Spinal cord (tissue), 9 donors: ENCODE measurements at regions not wholly inside any gene's neighbourhood (a gene's known extent, or its start where the extent isn't known, plus 50 kb on each side); places are given as distances from the start of the nearest gene placed in this dataset.
A peak's percentile ranks its signal among the peaks of the same experiment; 100 is the strongest.

ENCODE experiments used
- DNase-seq, 6 donors: peaks; one replicate each; pipeline versions ENCODE4 v3.0.0 to v3.0.0-alpha.2; 2013 to 2015; ENCODE audit warnings: low spot score in 6 of 6, low read depth in 4 of 6
- H3K27ac ChIP-seq: one replicate; pipeline ENCODE4 v1.5.1; 2013; ENCODE audit warnings: low read depth, low read length, control low read depth
- H3K27me3 ChIP-seq: one replicate; pipeline ENCODE4 v1.6.1; 2013; ENCODE audit warnings: low read length; ENCODE audit not compliant: control insufficient read depth, insufficient read depth
- H3K36me3 ChIP-seq: one replicate; pipeline ENCODE4 v1.6.1; 2013; ENCODE audit warnings: low read length; ENCODE audit not compliant: control insufficient read depth, insufficient read depth
- H3K4me1 ChIP-seq: one replicate; pipeline ENCODE4 v1.6.1; 2013; ENCODE audit warnings: low read length; ENCODE audit not compliant: control insufficient read depth, insufficient read depth
- H3K4me3 ChIP-seq: one replicate; pipeline ENCODE4 v1.5.1; 2013; ENCODE audit warnings: low read depth, low read length, control low read depth
- H3K9me3 ChIP-seq: one replicate; pipeline ENCODE4 v1.6.1; 2013; ENCODE audit warnings: low read length; ENCODE audit not compliant: control insufficient read depth, insufficient read depth
- WGBS: methylation state at CpG from one replicate; pipeline ENCODE4 v1.1.5; 2013; ENCODE audit warnings: missing lambda C conversion rate; ENCODE audit not compliant: insufficient coverage; 5-methylcytosine and 5-hydroxymethylcytosine counted together
- donor health status: healthy.

DNA sequence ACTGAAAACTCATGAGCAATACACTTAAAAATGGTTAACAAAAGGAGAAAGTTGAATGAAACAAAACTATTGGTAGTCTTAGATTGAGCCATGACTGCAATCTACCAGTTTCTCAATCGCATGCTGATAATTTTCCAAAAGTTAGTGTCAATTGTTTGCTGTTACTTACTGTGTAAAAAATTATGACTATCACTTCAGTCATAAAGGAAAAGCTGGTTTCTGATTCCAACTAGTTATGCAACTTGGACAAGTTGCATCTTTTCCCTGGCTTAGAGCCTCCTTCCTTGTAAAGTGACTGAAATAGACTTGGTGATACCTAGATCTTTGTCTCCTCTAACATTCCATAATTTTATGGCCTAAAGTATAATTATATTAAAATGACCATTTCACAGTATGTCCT lies 88.3 kb upstream of the PAK5 start:
- H3K9me3 ChIP-seq: no peaks in the 10 kb centered on the region
- no peaks in the 10 kb centered on the region for H3K4me1 ChIP-seq
- H3K4me3 ChIP-seq: no peak overlapping the region
- peak in 1 of 6 donors; percentile 18 for DNase-seq
- WGBS: no CpG with 5 or more reads among the region's 1 CpG
- no peak overlapping the region for H3K27ac ChIP-seq
- H3K27me3 ChIP-seq: no peaks in the 10 kb centered on the region
- H3K36me3 ChIP-seq: no peaks in the 10 kb centered on the region

DNA sequence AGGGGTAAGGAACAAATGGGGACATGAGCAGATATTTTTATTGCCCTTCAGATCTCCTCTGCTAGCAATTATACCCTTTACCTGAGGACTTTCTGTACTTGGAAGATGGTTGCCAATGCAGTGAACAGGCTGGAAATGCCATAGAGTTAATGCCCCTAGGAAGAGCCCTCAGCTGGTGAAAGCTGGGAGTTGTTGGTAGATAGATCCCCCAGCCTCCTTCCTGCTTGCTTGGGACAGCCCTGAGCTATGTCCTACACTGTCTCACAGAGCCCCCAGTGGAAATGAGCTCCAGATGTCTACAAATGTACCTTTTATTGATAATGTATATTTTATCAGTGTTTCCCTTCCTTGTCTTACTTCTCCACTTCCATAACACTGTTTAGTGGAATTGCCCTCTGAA lies 87.6 kb upstream of the PAK5 start:
- no peak overlapping the region for H3K27ac ChIP-seq
- no peak for DNase-seq
- no peaks in the 10 kb centered on the region for H3K36me3 ChIP-seq
- no peaks in the 10 kb centered on the region for H3K4me1 ChIP-seq
- H3K4me3 ChIP-seq: no peak overlapping the region
- no peaks in the 10 kb centered on the region for H3K27me3 ChIP-seq
- H3K9me3 ChIP-seq: no peaks in the 10 kb centered on the region

DNA sequence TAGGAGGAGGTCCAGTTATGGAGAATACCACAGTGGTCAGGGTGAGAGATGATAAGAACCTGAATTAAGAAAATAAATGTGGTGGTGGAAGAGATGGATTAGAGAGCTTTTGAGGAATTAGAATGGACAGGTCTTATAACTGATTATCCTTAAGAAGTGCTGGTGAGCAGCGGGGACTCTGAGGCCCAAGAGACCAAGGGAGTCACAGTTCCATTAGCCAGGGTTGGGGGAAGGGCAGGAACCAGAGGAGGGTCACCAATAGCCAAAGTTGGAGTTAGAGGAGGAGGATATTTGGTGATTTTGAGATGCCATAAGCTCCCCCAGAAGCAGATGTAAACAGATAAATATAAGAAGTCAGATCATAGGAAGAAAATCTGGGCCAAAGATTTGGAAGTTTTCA lies 87.1 kb upstream of the PAK5 start:
- no peaks in the 10 kb centered on the region for H3K9me3 ChIP-seq
- WGBS: 83% methylated on average over 1 of the region's 1 CpG
- H3K4me1 ChIP-seq: no peaks in the 10 kb centered on the region
- H3K36me3 ChIP-seq: no peaks in the 10 kb centered on the region
- no peak for DNase-seq
- H3K4me3 ChIP-seq: no peak overlapping the region
- H3K27me3 ChIP-seq: no peaks in the 10 kb centered on the region
- no peak overlapping the region for H3K27ac ChIP-seq

DNA sequence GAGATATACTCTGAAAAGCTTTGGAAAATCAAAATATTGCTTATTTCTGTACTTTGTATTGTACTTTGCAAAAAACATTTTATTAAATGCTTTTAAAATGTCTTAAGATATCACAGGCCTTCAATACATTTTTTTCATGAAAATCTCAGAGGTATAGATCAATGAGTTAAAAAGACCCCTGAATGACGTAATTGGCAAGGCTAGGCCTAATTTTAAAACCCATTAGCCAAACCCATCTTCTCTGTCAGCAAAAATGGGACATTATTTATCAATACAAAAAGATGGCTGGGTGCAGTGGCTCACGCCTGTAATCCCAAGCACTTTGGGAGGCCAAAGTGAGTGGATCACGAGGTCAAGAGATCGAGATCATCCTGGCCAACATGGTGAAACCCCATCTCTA lies 84.8 kb upstream of the PAK5 start:
- no peaks in the 10 kb centered on the region for H3K9me3 ChIP-seq
- no peak for DNase-seq
- H3K36me3 ChIP-seq: no peaks in the 10 kb centered on the region
- H3K27ac ChIP-seq: no peak overlapping the region
- 100% methylated on average over 4 of the region's 4 CpGs for WGBS
- no peak overlapping the region for H3K4me3 ChIP-seq
- H3K27me3 ChIP-seq: no peaks in the 10 kb centered on the region
- H3K4me1 ChIP-seq: no peaks in the 10 kb centered on the region

DNA sequence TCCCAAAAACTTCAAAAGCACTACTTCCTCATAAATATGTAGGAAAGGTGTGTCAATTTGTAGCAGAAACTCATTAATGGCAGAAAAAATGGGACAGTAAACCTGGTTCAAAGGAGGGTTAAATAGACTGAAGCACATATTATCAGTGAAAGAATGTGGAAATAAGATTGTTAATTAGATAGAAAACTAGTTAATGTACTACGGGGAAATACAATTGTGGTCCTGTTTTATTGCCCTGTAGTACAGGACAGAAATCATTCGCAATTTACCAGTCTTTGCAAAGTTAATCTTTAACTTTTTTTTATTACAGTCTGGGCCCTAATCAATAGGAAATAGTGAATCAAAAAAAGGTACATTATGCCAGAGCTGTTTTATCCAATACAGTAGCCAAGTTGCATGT lies 82.0 kb upstream of the PAK5 start:
- H3K4me3 ChIP-seq: no peak overlapping the region
- H3K36me3 ChIP-seq: no peaks in the 10 kb centered on the region
- H3K9me3 ChIP-seq: no peaks in the 10 kb centered on the region
- no CpG with 5 or more reads among the region's 2 CpGs for WGBS
- no peaks in the 10 kb centered on the region for H3K27me3 ChIP-seq
- DNase-seq: no peak
- H3K27ac ChIP-seq: no peak overlapping the region
- H3K4me1 ChIP-seq: no peaks in the 10 kb centered on the region

DNA sequence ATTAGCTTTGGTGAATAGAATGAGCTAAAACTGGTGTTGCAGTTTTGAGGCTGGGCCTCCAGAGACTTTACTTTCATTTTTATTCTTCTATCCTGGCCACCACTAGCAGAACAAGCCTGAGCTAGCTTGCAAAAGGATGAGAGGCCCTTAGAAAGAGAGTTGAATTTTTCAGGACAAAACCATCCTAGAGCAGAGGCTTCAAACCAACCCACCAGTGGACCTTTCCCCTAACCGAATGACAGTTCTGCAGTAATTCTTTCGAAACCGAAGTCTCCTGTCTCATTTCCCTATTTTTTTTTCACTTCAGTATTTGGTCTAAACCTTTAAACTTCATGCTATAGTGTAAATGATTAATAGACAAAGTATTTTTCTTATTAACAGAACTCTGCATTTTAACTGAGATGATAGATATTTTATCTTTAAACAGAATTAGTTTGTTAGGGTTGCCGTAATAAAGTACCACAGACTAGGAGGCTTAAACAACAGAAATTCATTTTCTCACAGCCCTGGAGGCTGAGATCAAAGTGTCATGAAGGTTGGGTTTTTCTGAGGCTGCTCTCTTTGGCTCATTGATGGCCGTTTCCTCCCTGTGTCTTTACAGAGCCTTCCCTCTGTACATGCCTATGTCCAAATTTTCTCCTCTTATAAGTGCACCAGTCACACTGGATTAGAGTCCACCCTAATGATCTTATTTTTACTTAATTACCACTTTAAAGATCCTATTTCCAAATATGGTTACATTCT lies 80.6 kb upstream of the PAK5 start:
- 80% methylated on average over 1 of the region's 5 CpGs for WGBS
- DNase-seq: no peak
- no peaks in the 10 kb centered on the region for H3K9me3 ChIP-seq
- no peaks in the 10 kb centered on the region for H3K27me3 ChIP-seq
- no peaks in the 10 kb centered on the region for H3K36me3 ChIP-seq
- H3K4me3 ChIP-seq: no peak overlapping the region
- no peaks in the 10 kb centered on the region for H3K4me1 ChIP-seq
- no peak overlapping the region for H3K27ac ChIP-seq

DNA sequence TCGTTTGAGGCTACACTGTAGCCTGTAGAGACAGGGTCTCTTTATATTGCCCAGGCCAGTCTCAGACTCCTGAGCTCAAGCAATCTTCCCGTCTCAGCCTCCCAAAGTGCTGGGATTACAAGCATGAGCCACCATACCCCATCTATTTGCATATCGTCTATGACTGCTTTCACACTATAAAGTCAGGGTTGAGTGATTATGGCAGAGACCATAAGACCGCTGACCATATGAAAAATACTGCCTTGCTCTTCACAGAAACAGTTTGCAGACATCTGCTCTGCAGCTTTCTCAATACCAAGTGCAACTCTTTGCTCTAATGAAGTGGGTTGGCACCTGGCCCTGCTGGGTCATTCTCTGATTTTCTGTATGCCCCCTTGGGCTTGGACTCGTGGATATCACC lies 79.5 kb upstream of the PAK5 start:
- no peak for DNase-seq
- 50% methylated on average over 1 of the region's 5 CpGs for WGBS

DNA sequence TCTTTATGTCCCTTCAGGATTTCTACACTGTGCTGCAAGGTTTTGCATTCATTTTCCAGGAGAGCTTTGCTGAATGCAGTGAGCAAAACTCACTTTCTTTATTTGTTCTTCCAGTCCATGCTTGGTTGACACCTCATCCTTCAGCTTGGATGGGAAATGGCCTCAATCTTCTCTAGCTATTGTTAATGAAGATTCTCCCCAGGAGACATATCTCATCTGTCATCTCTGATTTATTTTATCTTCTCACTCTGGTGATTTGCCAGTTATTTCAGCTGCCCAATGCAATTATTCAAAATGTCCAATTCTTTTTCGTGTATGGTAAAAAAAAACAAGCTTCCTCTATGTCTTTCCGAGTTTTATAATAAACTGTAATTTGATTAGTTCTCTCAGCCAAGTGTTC lies 77.9 kb upstream of the PAK5 start:
- peak in 1 of 6 donors; percentile 41 for DNase-seq
- WGBS: no CpG with 5 or more reads among the region's 2 CpGs

More for the DNA sequence above, 79.5 kb upstream of the PAK5 start:
- Histone ChIP-seq H3K4me1 (no peaks in the 10 kb centered on the region), H3K4me3 (no peak overlapping the region), H3K27ac (no peak overlapping the region), H3K9me3 (no peaks in the 10 kb centered on the region), H3K27me3 (no peaks in the 10 kb centered on the region), H3K36me3 (no peaks in the 10 kb centered on the region)

DNA sequence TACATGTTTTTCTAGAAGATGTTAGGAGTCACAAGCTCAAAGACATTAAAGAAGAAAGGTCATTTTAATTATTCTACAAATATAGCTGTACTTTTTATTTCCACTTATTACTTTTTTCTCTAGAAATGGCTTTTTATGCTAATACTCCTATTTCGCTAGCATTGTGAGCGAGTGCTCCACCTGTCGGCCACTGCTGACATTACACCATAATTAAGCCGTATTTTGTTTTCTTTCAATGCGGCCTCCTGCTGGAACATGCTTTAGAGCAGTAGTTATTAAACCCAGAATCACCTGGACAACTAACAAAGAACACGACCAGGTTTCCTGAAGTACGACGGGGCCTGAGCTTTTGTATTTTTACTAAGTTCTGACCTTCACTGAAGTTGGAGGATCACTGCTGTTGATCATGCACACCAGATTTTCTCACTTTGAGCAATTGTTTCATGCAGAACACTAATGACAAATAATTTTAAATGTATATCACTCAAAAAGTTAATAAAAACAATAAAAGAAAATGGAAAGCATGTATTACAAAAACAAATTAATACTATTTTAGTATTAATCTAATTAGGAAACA lies 74.1 kb upstream of the PAK5 start:
- no peak overlapping the region for H3K27ac ChIP-seq
- 16% methylated on average over 5 of the region's 8 CpGs for WGBS
- no peaks in the 10 kb centered on the region for H3K36me3 ChIP-seq
- no peak overlapping the region for H3K4me3 ChIP-seq
- no peaks in the 10 kb centered on the region for H3K9me3 ChIP-seq
- no peaks in the 10 kb centered on the region for H3K4me1 ChIP-seq
- H3K27me3 ChIP-seq: no peaks in the 10 kb centered on the region
- peak; percentile 15 to 84 (median 35) for DNase-seq

More for the DNA sequence above, 77.9 kb upstream of the PAK5 start:
- no peaks in the 10 kb centered on the region for H3K4me1 ChIP-seq
- H3K36me3 ChIP-seq: no peaks in the 10 kb centered on the region
- no peaks in the 10 kb centered on the region for H3K27me3 ChIP-seq
- no peak overlapping the region for H3K4me3 ChIP-seq
- H3K27ac ChIP-seq: no peak overlapping the region
- H3K9me3 ChIP-seq: no peaks in the 10 kb centered on the region

DNA sequence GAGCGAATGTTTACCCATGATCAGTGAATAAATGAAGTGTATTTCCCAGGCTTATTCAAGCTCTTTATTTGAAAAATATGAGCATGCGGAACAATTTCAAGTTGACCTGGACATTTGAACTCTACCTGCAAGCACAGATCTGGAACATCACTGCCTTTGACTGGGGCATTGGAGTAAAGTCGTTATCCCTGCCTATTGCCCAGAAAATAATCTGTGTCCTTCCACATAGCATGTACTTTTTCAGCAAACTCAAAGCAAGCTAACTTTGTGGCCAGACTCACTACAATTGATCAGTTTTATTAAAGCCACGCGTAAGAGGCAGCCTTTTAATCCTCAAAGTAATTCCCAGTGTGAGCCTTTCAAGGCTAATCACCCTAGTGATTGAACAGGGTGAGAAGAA lies 73.4 kb upstream of the PAK5 start:
- no peaks in the 10 kb centered on the region for H3K9me3 ChIP-seq
- H3K27ac ChIP-seq: no peak overlapping the region
- H3K36me3 ChIP-seq: no peaks in the 10 kb centered on the region
- no peaks in the 10 kb centered on the region for H3K27me3 ChIP-seq
- WGBS: 85% methylated on average over 2 of the region's 5 CpGs
- DNase-seq: peak in 1 of 6 donors; percentile 12
- no peaks in the 10 kb centered on the region for H3K4me1 ChIP-seq
- no peak overlapping the region for H3K4me3 ChIP-seq
